ENCODE measurements at regions not wholly inside any gene's neighbourhood (a gene's known extent, or its start where the extent isn't known, plus 50 kb on each side); places are given as distances from the start of the nearest gene placed in this dataset.

DNA sequence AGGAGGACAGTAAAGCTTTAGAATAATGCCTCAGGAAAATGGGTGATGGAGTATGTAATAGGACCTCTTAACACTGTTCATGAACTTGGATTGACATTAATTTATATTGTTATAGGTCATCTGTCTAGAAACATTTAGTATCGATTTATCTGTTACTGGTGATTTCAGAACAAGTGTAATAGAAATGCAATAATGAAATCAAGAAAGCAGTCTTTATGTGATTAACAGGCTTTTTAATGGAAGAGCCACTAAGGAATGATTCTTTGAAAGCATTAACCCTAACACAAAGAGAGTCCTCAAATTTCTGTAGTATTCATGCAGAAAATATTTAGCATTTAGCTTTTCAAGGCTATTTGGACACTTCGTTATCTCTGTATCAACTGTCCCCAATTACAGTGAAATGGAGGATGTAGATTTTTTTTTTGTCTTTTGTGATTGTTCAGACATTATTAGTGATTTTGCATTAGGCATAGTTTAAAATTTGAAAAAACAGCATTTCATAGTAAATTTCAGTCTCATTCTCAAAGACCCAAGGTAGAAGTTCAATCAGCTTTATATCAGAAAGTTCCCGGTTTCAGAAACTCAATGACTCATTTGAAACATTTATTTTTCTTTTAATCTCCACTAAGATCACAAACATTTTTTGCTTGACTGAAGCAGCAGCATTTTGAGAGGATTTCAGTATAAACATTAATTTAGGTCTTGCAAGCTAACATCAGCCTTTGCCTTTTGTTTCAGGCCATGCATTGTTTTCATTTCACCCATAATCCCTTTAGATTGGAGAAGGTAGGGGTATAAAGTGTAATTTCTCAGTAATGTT lies 56.3 kb downstream of the AGTR2 start:
- no peak for DNase-seq (ENCODE audit: low spot score)

DNA sequence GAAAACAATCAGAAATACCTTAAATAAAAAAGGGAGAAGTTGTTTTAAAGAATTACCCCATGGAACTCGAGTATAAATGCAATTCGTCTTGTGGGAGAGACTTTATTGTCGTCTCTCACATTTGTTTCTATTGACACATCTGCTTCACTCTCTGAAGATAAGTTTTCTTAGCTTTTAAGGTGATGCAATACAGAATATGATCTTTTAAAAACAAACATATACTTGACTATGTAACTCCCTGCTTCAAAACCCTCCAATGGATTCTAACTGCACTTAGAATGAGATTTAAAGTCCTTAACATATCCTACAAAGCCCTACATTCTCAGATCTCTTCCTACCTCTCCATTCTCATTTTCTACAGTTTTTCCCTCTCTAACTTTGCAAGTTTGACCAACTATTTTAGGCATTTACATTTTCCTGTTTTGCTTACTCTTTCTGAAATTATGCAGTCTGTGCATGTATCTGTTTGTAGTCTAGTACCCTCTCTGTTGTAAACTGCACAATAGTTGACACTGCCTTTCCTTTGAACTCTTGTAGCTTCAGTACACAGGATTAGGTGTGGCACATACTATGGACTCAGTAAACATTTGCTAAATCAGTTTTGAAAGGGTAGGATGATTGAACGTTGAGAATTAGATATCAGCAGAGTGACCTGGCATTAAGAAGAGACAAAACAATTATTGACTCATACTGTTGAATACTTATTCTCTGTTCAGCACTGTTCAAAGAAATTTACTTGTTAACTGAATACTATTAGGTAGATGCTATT lies 59.8 kb downstream of the AGTR2 start:
- DNase-seq (ENCODE audit: low spot score), result no peak

DNA sequence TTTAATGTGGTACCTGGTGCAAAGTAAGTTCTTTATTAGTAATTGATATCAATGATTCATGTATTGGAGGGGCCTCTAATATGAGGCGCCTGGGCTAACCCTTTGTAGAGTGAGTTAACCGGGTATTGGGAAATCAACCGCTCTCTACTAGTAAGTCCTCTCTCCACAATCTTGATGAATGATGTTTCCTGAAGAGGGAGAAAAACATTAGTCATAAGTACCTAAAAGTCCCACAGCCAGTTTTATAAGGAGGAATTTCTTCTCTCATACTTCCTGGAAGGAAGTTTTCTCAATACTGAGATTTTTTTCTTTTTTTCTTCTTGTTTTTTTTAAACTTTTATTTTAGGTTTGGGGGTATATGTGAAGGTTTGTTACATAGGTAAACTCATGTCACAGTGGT lies 62.3 kb downstream of the AGTR2 start:
- no peak for DNase-seq (ENCODE audit: low spot score)

DNA sequence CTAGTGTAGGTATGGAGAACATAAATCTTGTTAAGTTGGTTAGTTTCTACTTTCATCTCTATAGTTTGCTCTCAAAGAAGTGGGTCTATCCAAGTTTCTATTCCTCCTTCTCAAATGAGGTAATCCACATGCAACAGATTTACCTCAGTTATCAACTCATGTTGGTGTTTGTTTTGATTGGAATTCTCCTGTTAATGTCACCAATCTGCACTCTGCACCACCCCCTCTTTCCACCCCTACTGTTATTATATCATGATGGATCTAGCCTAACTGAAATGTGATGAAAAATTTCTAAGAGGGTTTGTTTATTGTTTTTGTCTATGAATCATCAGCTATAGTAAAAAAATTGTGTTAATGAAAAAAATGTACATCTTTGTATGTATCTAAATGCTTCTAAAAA lies 66.1 kb downstream of the AGTR2 start:
- DNase-seq (ENCODE audit: low spot score), result no peak

DNA sequence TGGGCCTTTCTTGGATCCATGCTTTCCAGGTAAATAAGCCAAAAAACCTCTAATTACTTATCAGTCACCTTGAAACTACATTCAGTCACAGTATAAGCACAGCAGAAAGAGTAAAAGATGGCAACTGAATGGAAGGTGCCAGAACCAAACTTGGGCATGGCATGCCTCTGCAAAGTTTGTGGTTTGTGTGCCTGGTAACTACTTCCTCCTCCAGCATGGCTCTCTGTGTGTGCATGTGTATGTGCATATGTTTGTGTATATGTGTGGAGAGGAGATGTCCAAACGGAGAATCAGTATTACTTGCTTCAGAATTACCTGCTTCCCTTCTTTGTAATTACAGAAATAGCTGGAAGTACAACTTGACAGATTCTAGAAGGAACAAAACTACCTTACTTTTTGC lies 67.5 kb downstream of the AGTR2 start:
- DNase-seq (ENCODE audit: low spot score), result no peak

DNA sequence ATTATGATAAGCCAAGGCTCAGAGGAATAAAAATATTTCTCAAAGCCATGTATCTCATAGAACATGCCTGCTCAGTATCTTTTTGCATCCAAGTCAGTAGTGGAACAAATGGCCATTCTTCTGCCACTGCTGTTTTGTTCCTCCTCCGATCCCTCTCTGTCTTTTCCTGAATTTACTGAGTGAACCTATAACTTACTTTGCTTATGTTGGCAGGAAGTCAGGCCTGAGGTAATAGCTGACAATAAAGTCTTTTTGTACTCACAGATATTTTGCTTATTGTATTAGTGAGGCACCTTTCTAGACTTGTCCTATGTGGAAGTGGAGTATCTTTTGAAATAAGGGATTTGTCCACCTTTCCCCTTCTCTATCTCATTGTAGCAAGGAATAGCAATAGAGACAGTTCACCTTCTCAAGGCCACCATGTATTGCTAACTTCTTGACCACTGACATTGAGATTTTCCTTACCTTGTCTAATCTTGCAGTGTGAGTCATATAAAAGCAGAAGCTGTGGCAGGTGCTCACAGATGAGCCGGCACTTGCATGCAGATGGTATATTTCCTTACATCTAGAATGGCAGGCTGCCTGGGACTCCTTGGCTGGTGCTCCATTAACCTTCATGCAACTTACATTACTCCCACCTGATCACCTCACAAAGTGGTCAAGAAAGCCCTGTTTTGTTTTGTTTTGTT lies 68.2 kb downstream of the AGTR2 start:
- DNase-seq (ENCODE audit: low spot score), result no peak

DNA sequence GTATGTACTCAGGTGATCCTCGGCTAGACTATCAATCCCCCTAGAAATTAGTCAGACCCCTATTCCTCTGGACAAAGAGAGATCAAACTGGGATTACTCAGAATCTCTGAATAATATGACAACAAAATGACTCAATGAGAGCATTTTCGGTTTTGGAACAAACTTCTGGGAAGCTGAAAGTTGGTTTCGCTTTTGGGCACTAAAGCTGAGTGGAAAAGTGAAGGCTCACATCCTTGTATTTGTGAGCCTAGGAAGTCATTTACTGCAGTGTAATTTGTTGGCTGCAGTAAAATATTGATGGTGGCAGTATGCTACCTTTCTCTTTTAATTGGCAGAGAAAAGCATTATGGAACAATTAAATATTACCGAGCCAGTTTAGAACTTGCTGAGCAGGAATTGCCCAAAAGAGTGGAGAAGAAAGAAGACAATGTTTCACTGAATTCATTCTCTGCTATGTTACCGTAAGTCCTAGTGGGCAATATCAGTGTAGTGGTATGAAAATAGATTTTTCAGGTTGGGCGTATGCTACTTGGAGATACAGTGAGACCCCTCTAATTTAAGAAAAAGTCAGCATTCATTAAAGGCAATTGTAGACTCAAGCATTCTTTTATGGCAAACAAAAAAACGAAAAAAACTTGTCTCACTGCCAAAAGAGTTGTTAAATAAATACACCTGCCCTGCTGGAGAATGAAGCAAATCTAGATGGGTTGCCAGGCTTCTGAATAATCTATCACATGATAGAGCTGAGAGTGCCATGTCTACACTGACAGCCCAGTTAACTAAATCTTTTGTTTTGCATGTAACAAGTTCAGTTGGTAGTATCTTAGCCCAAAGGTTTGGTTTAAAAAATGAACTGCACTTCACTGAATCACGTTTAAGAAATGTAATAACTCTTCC lies 69.6 kb downstream of the AGTR2 start:
- DNase-seq (ENCODE audit: low spot score), result peak; percentile 38

DNA sequence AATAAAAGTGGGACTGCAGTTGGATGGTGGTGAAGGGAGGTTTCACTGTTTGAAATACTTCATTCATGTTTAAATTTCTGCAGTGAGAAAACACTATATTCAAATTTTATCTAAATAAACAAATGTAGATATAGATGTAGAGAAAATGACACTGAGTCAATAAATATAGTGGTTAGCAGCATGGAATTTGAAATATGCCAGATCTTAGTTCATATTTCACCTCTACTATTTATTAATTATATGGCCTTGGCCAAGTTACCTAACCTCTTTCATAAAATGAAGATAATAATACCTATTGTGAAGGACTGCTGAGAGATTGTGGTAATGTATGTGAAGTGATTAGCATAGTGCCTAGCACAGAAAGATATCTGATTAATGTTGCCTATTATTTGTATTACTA lies 70.5 kb downstream of the AGTR2 start:
- no peak for DNase-seq (ENCODE audit: low spot score)

DNA sequence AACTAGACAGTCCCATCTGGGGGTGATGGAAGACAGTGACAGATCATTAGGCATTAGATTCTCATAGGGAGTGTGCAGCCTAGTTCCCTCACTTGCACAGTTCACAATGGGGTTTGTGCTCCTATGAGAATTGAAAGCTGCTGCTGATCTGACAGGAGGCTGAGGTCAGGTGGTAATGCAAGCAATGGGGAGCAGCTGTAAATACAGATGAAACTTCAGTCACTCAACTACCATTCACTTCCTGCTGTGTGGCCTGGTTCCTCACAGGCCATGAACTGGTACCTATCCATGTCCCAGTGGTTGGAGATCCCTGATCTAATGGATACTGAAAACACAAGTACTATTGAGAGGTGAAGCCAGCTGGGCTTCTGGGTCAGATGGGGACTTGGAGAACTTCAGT lies 72.5 kb downstream of the AGTR2 start:
- DNase-seq (ENCODE audit: low spot score), result no peak

DNA sequence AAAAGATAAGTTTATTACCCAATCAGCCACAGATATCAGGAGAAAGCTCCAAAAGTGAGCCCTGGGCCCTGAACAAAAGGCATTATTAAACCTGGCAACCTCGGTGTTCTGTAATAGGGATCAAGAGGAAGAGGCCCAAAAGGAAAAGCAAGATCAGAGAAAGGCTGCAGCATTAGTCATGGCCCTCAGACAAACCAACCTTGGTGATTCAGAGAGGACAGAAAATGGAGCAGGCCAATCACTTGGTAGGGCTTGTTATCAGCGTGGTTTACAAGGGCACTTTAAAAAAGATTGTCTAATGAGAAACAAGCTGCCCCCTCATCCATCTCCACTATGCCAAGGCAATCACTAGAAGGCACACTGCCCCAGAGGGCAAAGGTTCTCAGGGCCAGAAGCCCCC lies 75.7 kb downstream of the AGTR2 start:
- DNase-seq (ENCODE audit: low spot score), result no peak

DNA sequence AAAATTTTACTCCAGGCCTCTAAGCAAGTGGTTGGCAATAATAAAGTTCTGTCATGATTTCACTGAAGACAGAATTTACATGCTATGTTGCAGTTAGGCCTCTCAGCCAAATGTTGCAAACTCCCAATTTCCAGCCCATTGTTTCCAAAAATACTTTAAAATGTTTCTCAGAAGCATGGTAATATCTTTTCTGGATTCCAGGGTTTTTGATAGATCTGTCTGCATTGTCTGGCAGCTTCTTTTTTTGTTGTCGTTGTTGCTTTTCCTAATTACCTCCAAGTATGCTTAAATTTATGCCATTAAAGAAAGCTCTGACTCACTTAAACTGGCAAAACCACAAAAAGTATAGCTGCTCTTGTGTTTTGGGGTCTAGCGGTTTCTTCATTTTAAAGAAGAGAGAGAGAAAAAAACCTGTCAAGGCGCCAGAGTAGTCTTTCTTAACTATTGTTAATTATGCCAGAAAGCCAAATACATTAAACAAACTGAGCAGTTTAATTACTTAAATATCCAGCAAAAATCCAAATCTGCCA lies 97.0 kb downstream of the AGTR2 start:
- no peak for DNase-seq (ENCODE audit: low spot score)

DNA sequence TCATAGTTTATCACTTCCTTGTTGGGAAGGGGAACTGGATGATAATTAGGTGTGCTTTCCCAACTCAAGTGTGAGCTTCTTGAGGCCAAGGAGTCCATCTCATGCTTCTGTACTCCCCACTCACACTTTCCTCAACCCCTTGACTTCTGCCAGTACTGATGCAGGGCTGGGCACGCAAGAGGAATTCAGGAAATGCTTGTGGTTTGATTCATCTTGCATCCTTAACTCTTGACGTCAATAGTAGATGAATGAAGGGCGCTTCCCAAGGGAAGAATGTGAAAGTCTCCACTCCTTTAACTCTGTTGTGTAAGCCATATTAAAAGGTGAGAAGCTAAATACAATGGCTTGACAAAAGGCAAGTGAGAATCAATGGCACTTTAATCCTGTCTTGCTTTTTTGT lies 101.8 kb downstream of the AGTR2 start:
- peak; percentile 14 for DNase-seq (ENCODE audit: low spot score)

DNA sequence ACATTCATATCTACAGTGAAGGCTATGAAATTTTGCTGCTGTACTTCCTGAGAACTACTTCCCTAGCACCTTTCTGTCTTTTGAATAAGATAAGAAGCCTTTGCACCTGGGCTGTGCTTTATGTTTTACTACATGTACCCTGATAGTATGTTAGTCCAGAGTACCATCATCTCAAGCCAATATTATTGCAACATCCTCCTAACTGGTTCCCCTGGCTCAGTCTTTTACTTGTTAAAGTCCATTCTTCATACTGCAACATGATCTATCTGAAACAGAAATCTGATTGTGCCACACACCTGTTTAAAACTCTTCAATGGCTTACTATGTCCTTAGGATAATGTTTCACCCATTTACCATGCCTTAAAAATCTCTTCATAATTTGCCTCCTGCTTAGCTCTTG lies 102.3 kb downstream of the AGTR2 start:
- DNase-seq (ENCODE audit: low spot score), result no peak

DNA sequence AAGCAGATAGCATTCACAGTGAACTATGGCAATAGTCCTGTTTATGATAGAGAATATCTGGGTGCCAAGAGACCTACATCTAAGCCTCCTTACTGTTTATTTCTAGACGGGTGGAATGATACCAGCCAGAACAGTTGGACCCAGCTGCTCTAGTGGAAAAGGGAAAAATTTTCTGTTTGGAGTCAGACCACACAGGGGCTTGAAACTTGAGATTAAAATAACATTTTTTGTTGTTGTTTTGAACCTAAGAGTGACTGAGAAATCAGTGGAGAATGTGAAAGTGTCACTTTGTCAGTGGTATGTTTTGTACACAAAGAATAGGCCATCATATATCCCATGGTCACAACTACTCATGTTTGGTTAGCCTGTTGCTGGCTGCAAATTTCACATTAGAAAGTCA lies 105.7 kb downstream of the AGTR2 start:
- DNase-seq (ENCODE audit: low spot score), result no peak

DNA sequence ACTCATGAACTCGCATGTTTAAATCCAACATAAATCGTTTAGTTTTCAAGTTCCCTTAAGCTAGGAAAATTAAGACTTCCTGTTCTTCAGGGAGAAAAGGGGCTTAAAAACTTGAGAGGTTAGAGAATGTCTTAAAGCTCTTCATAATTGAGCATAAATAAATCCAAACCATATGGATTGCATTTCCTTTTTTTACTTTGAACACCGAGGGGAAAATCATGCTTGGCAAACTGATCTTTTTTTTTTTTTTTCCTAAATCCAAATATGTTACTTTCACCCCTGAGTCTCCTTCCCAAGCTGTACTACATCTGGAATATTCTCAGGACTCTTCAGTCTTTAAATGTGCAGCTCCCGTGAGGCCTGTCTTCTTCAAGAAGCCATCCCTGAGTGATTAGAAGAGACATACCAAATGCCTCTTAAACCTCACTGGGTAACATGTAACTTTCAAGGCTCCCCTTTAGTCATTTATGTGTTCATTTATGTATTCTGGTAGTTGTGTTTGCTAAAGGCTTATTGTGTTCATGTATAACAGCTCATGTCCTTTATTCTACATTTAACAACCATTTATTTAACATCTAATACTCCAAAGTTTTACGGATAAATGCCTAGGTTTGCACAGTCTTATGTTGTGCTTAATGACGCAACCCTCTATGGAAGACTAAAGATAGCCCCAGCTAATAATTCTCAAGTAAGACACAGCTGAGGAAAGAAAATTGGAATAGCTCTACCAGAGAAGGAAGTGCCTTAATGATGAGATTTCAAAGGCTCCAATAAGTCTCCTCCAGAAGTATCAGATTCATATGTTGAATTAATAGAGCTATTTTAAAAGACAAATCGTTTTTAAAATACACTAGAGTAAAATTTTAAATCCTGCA lies 107.0 kb downstream of the AGTR2 start:
- no peak for DNase-seq (ENCODE audit: low spot score)

DNA sequence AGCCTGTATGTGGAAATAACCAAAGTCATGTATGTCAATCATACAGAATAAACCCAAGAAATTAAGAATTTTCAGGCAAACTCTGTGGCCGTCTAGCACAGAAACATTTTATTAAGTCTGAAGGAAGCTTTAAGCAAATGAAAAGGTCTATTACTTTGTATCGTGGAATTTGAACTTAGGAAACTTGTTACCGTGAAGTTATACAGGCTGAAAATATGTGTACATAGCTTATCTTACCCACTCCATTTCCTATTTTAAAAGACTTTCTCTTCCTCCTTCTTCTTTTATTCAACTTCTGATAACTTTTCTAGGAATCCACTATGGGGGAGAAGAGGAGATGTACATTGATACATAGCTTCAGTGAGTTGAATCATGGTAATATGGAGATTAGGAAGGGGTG lies 108.3 kb downstream of the AGTR2 start:
- no peak for DNase-seq (ENCODE audit: low spot score)

DNA sequence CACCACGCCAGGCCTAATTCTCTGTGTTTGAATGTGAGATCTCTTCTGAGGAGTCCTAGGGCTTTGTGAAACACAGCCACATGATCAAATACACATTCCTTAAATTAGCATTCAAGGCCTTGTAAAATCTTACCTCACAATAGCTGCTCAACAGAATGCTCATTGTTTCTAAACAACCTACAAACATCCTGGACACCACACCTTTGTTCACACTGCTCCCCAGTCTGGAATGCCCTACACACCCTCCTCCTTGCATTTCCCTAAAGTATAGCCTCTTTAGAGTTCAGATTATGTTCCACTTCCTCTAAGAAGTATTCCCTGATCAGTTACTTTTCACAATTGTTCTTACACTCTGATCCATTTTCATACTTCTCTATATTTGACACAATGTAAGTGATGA lies 110.6 kb downstream of the AGTR2 start:
- no peak for DNase-seq (ENCODE audit: low spot score)

DNA sequence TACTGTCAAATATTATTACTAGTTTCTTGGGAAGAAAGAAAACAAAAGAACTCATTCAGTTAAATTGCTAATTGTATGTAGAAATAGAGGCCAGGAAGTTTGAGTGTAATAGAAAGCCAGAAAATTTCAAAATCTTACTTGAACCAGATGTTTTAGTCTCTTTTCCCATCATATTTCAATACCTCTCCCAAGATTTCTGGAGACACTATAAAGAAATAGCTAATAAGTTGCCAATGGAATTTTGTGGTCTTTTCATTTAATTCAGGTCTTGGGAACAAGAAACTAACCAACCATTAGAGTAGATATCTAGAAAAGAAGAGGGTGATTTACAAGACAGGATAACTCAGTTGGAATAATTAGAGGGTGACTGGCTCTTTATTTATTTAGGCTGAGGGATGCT lies 112.2 kb downstream of the AGTR2 start:
- DNase-seq (ENCODE audit: low spot score), result no peak

DNA sequence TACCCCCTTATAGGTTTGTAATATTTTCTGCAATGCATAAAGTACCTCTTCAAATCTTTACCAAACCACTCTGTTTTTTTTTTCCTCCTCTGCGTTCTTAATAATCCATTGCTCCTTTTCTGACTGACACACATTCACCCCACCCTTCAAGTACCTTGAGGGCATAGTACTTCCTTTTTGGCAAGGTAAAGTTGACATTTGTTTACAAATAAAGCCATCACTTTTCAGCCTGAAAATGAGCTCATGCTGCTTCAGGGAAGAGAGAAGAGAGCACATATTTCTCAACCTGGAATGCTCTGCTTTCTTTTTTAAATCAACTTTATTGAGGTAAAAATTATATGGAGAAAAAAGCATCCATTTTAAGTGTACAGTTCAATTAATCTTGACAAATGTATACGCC lies 113.9 kb downstream of the AGTR2 start:
- no peak for DNase-seq (ENCODE audit: low spot score)

DNA sequence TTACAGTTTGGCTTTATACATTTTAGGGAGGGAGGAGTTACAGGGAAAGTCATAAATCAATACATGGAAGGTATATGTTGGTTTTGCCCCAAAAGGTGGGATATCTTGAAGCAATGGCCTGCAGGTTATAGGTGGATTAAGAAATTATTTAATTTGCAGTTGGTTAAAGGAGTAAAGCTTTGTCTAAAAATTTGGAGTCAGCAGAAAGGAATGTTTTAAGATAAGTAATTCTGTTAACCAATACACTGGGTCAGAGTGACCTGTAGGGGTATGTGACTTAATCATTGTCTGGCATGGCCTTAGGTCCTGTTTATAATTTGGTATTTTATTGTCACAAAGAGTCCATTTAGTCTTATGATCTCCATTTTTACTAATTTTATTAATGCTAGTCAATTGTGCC lies 115.0 kb downstream of the AGTR2 start:
- no peak for DNase-seq (ENCODE audit: low spot score)

DNA sequence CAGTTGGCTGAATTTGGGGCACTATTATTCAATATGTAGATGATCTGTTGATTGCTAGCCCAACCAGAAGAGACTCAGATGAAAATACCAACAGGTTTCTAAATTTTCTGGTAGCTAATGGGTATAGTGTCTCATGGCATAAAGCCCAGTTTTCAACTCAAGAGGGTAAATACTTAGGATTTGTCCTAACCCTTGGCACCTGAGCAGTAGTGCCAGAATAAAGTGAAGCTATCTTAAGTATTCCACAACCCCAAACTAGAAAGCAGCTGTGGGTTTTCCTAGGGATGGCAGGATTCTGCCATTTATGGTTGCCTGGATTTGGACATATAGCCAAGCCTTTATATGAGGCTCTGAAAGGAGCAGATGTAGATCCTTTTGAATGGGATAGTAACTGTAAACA lies 119.0 kb downstream of the AGTR2 start:
- no peak for DNase-seq (ENCODE audit: low spot score)
